ENCODE measurements at regions not wholly inside any gene's neighbourhood (a gene's known extent, or its start where the extent isn't known, plus 50 kb on each side); places are given as distances from the start of the nearest gene placed in this dataset.

- Histone ChIP-seq H3K4me3 (replicated peaks in 1 of 2; ENCODE audit: low read depth in 1 of 2, low read length in 2 of 2) (no peak overlapping the region), H3K4me2 (ENCODE audit: low read length) (no peak overlapping the region), H3K9ac (ENCODE audit: low read length) (no peak overlapping the region), H3K79me2 (ENCODE audit: insufficient read depth, low read length) (no peaks in the 10 kb centered on the region), H3K27ac (ENCODE audit: low read depth, low read length) (no peak overlapping the region), H4K20me1 (ENCODE audit: insufficient read depth) (no peaks in the 10 kb centered on the region), H2AFZ (ENCODE audit: low read depth, low read length, poor library complexity, severe bottlenecking) (no peak overlapping the region), H3K4me1 (ENCODE audit: control insufficient read depth in 1 of 2, insufficient read depth in 2 of 2, low read length in 2 of 2) (no peaks in the 10 kb centered on the region), H3K36me3 (ENCODE audit: control insufficient read depth in 1 of 2, insufficient read depth in 2 of 2, low read length in 2 of 2) (no peaks in the 10 kb centered on the region), H3K9me3 (ENCODE audit: control insufficient read depth in 1 of 2, insufficient read depth in 1 of 2, low read depth in 1 of 2, low read length in 2 of 2) (no peaks in the 10 kb centered on the region), H3K27me3 (ENCODE audit: insufficient read depth, low read length) (no peaks in the 10 kb centered on the region), H3K9me2 (ENCODE audit: insufficient read depth) (no peaks in the 10 kb centered on the region)
- BruUV-seq (replicated peaks): no TSS peak
- CTCF ChIA-PET: no interaction called here
- POLR2A ChIA-PET: no interaction called here
- intact Hi-C loops (cut with micrococcal nuclease): no loop called here
- no peak for TF ChIP-seq ZNF274 (IDR thresholded peaks at IDR 0.05; ENCODE audit: low read depth, low read length)
- TF ChIP-seq EGR1 (IDR thresholded peaks at IDR 0.05; ENCODE audit: low read depth): no peak
- TF ChIP-seq POLR2A (IDR thresholded peaks at IDR 0.05; ENCODE audit: borderline replicate concordance, extremely low read depth, insufficient read depth, insufficient read length): no peak
- TF ChIP-seq ZFX (IDR thresholded peaks at IDR 0.05): no peak
- TF ChIP-seq SRF (IDR thresholded peaks at IDR 0.05; ENCODE audit: low read depth): no peak
- TF ChIP-seq REST (IDR thresholded peaks at IDR 0.05; ENCODE audit: low read depth): no peak
- TF ChIP-seq SP1 (IDR thresholded peaks at IDR 0.05; ENCODE audit: low read depth): no peak
- TF ChIP-seq TCF7L2 (IDR thresholded peaks at IDR 0.05; ENCODE audit: borderline replicate concordance, extremely low read depth, insufficient read depth, insufficient read length): no peak
- TF ChIP-seq RAD21 (IDR thresholded peaks at IDR 0.05; ENCODE audit: low read depth): no peak
- TF ChIP-seq MAX (IDR thresholded peaks at IDR 0.05): no peak
- no peak for TF ChIP-seq JUND (IDR thresholded peaks at IDR 0.05)
- TF ChIP-seq YY1 (IDR thresholded peaks at IDR 0.05; ENCODE audit: extremely low read depth, insufficient replicate concordance, low read depth, low read length): no peak
- TF ChIP-seq SIN3A (IDR thresholded peaks at IDR 0.05; ENCODE audit: low read depth): no peak
- TF ChIP-seq ATF3 (IDR thresholded peaks at IDR 0.05): no peak
- no peak for TF ChIP-seq EZH2 (IDR thresholded peaks at IDR 0.05)
- TF ChIP-seq POLR2AphosphoS5 (IDR thresholded peaks at IDR 0.05; ENCODE audit: low read depth, low read length): no peak
- ATAC-seq (no peak), DNase-seq (ENCODE audit: low read depth, low spot score) (no peak)
- RAD21 ChIA-PET (ENCODE audit: low non-redundant PET in 1 of 2, low total read pairs in 2 of 2, uncharacterized antibody in 2 of 2, unreplicated experiment in 2 of 2): no interaction called here
Measured at GRCh38 chr4:42268824-42269223, 116.4 kb upstream of the BEND4 start.

All from HCT116 (cell line).